Activated CD4-positive, alpha-beta T cell treated with anti-CD3 and anti-CD28 coated beads, Interleukin-2, amount 50 U/mL, for 48 hours (primary cell): ENCODE measurements at regions not wholly inside any gene's neighbourhood (a gene's known extent, or its start where the extent isn't known, plus 50 kb on each side); places are given as distances from the start of the nearest gene placed in this dataset.
"Not testable (repeated sequence)": the region's sequence is repeated elsewhere in the genome, so short reads cannot be mapped to it uniquely, and the experiment has no call there.

ENCODE experiments used
- DNase-seq, 2 experiments: peaks; one replicate each; pipeline ENCODE4 v3.0.0-alpha.2; 2020

DNA sequence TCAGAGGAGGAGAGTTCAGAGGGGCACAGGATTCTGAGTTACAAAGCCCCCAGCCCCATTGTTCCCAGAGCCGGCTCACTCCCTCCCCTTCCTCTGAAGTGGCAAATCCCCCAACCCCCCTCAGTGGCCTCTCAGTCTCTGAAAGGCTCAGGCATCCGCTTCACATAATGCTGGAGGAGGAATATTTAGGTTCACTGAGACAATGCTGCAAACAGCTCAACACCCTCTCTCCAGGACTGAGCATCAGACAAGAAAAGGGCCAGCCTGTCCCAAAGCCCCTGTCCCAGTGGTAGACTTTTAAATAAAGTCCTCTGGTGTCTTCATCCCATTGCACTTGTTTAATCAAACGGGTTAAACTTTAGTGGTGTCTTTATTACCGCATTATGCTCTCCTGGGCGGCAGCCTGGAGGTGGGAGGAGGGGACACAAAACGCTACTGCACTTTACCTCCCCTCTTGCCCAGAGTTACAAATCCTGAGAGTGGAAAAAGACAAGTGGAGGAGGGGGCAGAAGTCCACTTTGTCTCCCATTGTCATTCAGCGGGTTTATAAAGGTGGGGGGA lies 257.9 kb downstream of the FGFR2 start:
- DNase-seq: no peak

DNA sequence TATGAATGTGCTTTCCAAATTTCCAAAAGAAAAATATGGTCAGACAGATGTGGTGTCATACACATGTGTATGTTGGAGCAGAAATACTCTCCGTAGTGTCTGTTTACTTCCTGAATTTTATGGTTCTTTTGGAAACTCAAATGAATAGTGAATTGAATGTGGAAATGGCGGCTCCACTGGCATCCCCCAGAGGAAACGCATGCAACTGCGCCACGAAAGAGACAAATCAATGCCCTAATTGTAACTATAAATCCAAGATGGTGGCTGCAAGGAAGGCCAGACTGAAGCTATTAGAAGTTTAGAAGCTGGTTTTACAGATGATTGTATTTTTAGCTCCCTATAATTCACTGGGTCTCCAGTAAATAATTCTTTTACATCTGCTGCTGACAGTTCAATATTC lies 246.7 kb downstream of the FGFR2 start:
- no peak for DNase-seq

DNA sequence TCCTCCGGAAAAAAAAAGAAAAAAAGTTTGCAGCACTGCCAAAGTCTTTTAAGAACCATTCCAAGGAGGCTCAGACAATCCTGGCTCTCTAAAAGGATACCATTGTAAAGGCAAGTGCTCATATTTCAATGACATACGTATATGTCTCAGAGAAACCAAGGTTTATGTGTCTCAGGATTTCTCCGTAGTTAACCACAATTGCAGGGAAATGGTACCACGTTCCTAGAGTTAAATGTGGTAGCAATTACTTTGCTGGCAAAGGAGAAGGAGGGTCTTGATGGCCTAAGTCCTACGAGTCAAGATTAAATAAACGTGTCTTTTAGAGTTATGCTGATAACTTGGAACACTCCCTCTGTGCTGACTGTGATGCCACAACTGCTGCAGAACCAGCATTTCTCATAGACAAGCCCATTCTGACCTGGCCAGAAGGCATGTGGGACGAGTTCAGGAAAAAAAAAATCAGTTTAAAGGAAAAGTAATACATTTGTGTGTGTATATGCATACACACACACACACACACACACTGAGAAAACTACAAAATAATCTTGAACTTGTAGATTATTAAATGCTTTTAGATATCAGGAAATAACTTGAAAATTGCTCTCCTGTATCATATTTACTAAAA lies 245.9 kb downstream of the FGFR2 start:
- DNase-seq: no peak

DNA sequence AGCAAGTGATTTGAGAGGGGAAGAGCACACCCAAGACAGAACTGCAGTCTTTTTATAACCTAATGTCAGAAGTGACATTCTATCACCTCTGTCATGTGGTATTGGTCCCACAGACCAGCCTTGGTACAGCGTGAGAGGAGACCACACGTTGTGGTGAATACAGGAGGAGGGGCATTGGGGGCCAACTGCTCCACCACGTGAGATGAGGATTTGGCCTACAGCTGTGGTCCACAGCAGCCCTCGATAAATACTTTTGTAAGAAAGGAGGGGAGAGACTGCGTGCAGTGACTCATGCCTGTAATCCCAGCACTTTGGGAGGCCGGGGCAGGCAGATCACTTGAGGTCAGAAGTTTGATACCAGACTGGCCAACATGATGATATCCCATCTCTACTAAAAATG lies 243.1 kb downstream of the FGFR2 start:
- no peak for DNase-seq

DNA sequence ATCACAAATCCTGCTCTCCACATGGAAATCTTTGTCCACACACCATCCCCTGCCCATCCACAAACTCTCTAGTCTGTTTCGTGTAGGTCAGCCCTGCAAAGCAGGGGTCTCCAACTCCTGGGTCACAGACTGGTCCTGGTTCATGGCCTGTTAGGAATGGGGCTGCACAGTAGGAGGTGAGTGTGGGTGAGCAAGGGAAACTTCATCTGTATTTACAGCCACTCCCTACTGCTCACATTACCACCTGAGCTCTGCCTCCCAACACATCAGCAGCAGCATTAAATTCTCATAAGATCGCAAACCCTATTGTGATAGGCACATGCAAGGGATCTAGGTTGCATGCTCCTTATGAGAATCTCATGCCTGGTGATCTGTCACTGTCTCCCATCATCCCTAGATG lies 242.1 kb downstream of the FGFR2 start:
- DNase-seq: no peak

DNA sequence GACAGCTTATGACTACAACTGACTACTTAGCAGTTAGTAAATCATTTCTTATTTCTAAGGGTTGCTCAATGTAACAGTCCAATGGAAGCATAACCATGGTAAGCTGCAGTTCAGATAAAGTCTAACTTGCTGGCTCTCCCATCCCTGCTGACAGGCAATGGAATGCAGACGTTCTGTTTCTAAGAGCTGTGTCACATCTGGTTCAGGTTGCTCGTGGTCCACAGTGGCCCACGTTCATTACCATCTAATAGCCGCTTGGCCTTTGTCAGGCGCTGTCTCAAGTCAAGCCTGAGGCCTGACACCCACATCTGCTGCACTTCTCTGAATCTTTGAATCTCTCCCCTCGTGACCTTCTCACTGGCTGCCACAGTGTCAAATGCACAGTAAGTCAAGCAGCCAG lies 240.8 kb downstream of the FGFR2 start:
- DNase-seq: no peak

DNA sequence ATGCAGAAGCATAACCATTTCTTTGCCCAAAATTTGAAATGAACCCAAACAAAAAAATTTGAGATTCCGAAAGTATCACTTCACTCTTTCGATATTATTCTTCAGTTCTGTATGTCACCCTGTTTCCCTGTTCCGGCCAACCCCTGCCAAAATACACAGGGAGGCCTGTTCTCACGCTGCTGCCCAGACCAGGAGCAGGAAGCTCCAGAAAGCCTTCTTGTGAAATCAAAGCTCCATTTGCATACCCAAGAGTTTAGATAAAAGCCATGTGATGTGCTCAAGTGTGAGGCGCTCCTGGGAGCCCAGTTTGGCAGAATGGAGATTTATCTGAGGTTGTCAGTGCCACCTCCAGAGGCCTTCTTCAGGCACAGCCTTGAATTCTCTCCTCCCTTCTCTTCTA lies 236.2 kb downstream of the FGFR2 start:
- no peak for DNase-seq

DNA sequence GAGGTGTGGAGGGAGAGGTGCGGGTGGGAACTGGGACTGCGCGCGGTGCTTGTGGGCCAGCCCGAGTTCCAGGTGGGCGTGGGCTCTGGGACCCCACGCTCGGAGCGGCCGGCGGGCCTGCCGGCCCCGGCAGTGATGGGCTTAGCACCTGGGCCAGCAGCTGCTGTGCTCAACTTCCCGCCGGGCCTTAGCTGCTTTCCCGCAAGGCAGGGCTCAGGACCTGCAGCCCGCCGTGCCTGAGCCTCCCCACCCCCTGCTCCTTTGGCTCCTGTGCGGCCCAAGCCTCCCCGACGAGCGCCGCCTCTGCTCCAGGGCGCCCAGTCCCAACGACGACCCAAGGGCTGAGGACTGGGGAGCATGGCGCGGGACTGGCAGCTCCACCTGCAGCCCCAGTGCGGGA lies 232.7 kb downstream of the FGFR2 start:
- no peak for DNase-seq

DNA sequence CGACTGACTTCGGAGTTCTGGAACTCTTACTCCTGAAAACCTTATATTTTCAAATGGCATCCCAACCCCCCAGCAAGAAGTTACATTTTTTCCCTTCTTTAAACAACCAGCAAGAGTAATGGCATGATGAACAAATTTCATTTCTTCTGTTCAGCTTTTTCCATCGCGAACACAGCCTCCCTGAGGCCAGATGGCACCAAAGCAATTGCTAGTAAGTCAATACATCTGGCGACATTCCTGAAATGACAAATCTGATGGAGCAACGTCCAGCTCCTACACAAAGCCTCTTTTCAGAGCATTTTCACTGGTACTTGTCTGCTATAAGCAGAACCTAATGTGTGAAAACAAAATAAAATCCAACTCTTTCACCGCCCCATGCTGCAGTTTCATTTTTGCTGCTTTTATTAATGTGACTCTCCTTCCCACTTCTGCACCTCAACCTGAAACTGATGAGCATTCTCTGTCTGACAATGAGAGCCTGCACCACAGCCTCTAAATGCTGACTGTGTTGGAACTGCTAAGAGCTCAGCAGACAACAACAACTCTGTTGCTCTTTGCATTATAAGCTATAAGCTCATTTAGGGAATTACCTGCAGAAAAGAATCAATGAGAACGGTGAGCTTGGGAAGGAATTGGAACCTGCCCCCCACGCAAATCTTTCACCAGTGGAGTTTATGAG lies 229.8 kb downstream of the FGFR2 start:
- no peak for DNase-seq

DNA sequence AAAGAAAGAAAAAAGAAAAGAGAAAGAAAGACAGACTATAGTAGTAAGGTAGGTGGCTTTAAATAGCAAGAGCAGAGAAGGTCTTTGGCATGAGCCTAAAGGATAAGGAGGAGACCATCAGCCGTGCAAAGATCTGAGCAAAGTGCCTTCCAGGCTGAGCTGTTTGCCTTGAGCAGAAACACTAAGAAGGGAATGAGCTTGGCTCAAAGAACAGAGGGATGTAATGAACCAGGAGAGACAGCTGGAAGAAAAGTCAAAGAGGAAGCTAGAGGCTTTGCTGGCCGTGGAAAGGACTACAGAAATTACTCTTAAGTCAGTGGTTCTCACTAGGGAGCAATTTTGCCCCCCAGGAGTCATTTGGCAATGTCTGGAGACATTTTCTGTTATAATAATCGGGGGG lies 228.6 kb downstream of the FGFR2 start:
- no peak for DNase-seq

DNA sequence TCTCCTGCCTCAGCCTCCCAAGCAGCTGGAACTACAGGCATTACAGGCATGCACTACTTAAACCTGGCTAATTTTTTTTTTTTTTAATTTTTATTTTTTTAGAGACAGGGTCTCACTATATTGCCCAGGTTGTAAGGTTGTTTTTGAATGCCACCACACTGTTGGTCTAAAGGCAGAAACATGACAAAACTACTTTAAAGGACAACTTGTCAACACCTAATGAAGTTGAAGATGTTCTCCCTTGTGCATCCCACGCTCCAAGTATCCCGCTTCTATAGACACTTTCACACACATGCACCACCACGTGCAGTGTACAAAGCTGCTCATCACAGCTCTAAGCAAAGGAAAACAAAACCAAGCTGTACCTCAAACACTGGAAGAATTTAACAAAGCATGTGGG lies 226.4 kb downstream of the FGFR2 start:
- no peak for DNase-seq

DNA sequence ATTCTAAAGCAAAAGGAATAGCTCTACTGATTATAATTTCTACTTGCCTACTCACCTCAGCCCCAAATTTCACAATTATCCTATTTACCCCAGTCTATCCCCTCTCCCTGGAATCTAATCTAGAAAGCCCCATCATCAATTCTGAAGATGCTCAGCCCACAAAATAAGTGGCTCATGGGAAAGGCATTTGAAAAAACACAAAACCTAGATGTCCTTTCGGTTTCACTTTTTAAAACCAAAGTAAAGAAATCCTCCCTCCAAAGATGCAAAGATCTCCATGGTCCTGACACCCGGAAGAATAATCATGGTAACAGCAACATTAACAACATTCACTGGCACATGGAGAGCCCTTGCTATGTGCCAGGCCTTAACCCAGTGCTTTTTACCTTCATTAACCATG lies 224.8 kb downstream of the FGFR2 start:
- DNase-seq: no peak

DNA sequence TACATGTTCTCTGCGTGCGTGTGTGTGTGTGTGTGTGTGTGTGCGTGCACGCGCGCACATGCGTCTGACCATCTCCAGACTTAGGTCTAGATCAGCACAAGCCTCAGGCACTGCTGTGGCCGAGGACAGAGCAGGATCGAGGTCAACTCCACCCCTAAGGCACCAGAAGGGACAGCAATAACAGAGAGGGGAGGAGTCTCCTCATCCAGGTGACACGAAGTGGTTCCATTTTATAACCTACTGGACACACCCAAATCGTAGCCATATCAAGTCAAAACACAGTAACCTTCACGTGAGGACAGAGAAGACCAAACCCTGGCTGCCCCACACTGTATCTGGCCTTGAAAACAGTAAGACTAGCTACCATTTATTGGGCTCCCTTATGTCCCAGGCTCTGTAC lies 224.1 kb downstream of the FGFR2 start:
- no peak for DNase-seq

DNA sequence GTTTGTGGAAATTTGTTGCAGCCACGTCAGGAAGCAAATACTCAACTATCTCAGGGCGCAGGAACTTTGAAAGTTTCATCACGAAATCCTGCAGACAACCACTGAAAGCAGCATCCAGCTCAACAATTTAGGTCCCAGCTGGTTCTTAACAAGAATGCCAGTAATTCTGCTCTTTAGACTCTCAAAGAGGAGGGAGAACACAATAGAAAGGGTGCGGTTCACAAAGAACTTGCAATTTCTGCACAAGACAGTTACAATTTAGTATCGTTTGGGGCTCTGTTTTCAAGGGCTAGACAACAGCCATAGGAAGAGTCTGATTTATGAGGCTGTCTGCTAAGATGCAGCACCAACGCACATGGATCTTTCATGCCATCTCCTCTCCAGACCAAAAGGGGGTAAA lies 223.1 kb downstream of the FGFR2 start:
- DNase-seq: no peak

DNA sequence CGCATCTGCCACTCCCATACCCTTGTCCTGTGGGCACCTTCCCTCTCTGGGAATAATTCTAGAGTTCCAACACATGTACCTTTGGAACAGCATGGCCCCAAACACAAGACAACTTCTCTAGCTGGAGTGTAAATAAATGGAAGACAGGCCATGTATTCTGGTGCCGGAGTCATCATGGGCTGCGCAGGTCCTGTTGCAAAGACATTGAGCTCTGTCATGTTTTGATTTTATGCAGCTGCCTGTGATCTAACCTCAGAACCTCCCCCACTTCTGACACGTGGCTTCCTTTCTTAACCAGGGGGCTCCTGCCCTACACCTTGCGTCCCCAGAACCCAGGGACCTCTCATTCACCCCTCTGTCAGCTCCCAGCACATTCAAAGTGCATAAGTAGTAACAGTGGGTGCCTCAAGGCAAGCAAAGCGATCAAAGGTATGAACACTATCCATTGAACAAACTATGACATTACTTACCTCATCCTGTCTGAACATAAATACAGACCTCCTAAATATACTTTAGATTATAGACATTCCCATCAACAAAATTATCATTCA lies 219.9 kb downstream of the FGFR2 start:
- DNase-seq: no peak

DNA sequence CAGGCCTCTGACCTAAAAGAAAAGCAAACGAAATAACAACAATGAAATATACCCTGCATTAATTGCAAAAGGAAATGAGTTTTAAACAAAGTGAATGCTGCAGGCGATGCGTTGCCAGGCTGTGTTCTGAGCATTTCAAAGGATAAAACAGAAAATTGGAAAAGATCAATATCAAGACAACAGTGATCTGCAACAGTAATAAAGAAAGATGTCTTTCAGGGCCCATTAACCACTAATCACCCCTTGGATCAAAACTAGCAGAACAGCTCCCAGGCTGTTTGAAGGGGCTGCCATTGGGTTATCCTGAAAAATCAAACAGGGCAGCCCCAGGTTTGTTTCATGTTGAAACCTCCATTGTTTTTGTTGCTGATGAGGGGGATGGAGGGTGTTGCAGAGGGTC lies 219.2 kb downstream of the FGFR2 start:
- no peak for DNase-seq

DNA sequence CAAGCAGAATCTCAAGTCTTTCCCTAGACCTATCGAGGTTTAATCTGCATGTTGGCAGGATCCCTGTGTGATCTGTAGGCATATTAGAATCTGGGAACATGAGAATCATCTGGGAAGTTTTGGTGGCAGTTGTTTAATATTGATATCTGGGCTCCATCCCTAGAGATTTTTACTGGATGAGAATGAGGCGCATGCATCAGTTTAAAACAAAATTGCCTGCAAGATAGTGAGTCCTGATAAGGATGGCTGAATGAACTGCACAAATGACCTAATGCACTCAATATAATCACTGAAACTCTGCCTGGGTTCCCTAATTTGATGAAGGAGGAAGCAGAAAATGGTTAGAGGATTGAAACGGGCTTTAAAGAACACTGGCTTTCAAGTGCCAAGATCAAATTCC lies 218.0 kb downstream of the FGFR2 start:
- no peak for DNase-seq

DNA sequence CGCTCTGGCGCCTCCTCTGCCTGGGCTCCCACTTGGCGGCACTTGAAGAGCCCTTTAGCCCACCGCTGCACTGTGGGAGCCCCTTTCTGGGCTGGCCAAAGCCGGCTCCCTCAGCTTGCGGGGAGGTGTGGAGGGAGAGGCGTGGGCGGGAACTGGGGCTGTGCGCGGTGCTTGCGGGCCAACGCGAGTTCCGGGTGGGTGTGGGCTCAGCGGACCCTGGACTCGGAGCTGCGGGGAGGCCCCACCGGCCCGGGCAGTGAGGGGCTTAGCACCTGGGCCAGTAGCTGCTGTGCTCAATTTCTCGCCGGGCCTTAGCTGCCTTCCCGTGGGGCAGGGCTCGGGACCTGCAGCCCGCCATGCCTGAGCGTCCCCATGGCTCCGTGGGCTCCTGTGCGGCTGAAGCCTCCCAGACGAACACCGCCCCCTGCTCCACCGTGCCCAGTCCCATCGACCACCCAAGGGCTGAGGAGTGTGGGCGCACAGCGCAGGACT lies 216.2 kb downstream of the FGFR2 start:
- DNase-seq: not testable (repeated sequence)

DNA sequence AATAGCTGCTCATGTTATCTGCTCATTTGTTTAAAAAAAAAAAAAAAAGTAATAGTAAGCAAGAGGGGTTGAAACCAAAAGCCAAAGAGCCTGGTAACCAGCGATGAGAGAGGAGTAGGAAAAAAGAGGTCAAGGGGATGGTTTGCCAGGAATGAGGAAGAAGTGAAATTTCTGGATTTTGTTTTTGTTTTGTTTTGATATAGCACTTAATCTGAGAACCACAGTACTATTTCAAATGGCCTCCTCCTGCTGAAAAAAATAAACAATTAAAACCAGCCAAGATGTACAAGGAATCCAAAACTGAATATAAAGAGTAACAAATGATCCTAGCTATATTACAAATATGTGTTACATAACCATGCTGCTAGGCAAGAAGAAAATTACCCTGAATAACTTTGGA lies 213.1 kb downstream of the FGFR2 start:
- no peak for DNase-seq

DNA sequence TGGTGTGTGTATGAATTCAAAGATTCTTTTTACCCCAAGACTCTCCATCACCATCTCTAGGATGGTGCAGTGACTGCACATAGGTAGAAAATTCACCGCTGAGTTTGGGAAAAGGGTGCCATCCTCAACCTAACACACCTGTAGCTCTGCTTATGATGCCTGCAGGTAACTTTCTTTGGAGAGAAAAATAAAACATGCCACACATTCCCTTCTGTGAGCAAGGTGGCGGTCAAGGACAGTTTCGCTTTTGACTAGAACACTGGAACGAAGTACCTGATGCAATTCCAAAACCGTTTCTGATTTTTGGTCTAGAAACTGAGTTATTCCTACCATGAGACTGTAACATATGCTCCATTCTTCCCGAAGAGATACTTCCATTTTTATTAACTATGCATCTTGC lies 205.6 kb downstream of the FGFR2 start:
- DNase-seq: no peak

DNA sequence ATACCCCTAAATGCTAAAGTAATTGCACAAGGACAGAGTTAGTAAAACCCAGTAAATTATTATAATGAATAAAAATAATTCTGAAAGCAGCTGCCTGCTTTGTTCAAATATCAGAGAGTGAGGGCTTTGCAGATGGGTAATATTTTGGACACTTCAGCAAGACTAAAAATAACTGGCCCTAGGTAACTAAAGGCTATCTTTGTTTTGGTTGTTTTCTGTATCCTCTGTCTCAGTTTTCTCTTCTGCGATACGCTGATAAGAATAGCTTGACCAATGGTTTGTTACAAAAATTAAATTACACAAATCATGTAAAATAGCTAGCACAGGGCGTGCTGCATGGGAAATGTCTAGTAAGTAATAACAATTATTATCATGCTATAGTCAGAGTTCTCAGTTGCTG lies 204.7 kb downstream of the FGFR2 start:
- DNase-seq: no peak

DNA sequence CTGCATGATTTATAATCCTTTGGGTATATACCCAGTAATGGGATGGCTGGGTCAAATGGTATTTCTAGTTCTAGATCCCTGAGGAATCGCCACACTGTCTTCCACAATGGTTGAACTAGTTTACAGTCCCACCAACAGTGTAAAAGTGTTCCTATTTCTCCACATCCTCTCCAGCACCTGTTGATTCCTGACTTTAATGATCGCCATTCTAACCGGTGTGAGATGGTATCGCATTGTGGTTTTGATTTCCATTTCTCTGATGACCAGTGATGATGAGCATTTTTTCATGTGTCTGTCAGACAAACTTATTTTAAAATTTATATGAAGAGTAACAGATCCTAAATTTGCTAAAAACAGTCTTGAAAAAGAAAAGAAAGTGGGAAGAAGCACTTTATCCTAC lies 197.7 kb downstream of the FGFR2 start:
- not testable (repeated sequence) for DNase-seq

DNA sequence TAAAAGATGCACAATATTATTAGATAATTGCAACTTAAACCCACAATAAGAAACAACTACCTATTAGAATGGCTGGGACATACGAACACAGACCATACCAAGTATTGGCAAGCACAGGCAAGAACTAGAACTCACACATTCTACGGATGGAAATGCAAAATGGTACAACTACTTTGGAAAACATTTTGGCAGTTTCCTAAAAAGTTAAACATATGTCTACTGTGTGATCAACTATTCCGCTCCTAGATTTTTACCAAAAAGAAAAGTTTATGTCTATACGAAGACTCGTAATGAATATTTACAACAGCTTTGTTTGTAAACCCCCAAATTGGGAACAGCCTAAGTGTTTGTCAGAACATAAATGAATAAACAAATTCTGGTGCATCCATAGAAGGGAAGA lies 194.7 kb downstream of the FGFR2 start:
- no peak for DNase-seq

DNA sequence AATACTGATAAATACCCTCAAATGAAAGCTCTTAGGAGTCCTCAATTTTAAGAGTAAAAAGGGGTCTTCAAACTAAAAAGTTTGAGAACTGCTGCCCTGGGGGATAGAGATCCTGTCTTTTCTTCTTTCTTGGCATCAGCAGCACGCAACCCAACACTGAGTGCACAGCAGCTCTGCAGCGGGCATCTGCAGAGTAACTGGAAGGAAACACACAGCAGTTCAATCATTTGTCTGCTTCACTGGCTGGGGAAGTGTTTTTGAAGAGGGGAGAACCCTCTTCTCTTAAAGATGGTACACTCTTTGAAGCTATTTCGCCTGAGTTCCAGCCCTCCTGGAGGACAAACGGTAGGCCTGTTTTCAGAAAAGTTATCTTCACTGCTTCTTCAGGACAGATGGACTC lies 193.6 kb downstream of the FGFR2 start:
- DNase-seq: no peak
